A549 (cell line): ENCODE measurements at regions not wholly inside any gene's neighbourhood (a gene's known extent, or its start where the extent isn't known, plus 50 kb on each side); places are given as distances from the start of the nearest gene placed in this dataset.

Experiments used
- ATAC-seq, 2 experiments: fragments of 200-7000 bp in 1 of 2; fragments of >200 bp in 1 of 2; cut with Nextera tagmentation in 1 of 2; cut with Tn5 transposase in 1 of 2; 3 replicates each; pipeline versions ENCODE4 v1.8.0 to v1.9.1; 2018 to 2020; ENCODE audit warnings: mild to moderate bottlenecking in 1 of 2, moderate library complexity in 1 of 2
- CTCF ChIA-PET: fragments of 300-600 bp; sonication (Branson Sonifier 250); formaldehyde crosslinking; extraction: SDS; loops from one replicate; lab custom pipeline; 2021; ENCODE audit warnings: antibody characterized with exemption, inconsistent platforms; lab: Yijun Ruan, JAX
- POLR2A ChIA-PET: fragments of 350-600 bp; formaldehyde crosslinking; extraction: SDS; loops from one replicate; lab custom pipeline; 2021; ENCODE audit warnings: antibody characterized with exemption, inconsistent platforms; lab: Yijun Ruan, JAX
- DNase-seq, 2 experiments: peaks; one replicate each; pipeline versions ENCODE4 v3.0.0 to v3.0.0-alpha.2; 2011 to 2016; ENCODE audit warnings: low read depth in 1 of 2, low spot score in 1 of 2
- FAIRE-seq: peaks from 2 replicates; lab custom pipeline; 2011; peaks lifted over from hg19 to GRCh38; lab: Jason Lieb, UNC
- H3K27ac ChIP-seq, 2 experiments: fragments of >200 bp; sonication (Bioruptor Twin); formaldehyde crosslinking; 3 replicates each; pipeline ENCODE4 v1.5.1; 2016 to 2017
- H3K4me1 ChIP-seq: fragments of >200 bp; sonication (Bioruptor Twin); formaldehyde crosslinking; 3 replicates; pipeline ENCODE4 v1.6.1; 2016
- H3K4me2 ChIP-seq: fragments of >200 bp; sonication (Bioruptor Twin); formaldehyde crosslinking; 3 replicates; pipeline ENCODE4 v1.6.1; 2016
- H3K4me3 ChIP-seq: fragments of >200 bp; sonication (Bioruptor Twin); formaldehyde crosslinking; 3 replicates; pipeline ENCODE4 v1.5.1; 2016
- H3K9me3 ChIP-seq: fragments of >200 bp; sonication (Bioruptor Twin); formaldehyde crosslinking; 3 replicates; pipeline ENCODE4 v1.6.1; 2016
- CBX2 ChIP-seq: fragments of 200-600 bp; sonication (generic); IDR thresholded peaks from 2 replicates; pipeline ENCODE4 v1.6.1; 2016; ENCODE audit warnings: low read depth, mild to moderate bottlenecking, borderline replicate concordance
- CBX8 ChIP-seq: fragments of 200-600 bp; sonication (generic); IDR thresholded peaks from 2 replicates; pipeline ENCODE4 v1.6.1; 2016
- CHD2 ChIP-seq: fragments of 150-350 bp; IDR thresholded peaks from 2 replicates; pipeline ENCODE4 v1.6.1; 2014; ENCODE audit warnings: low read length; ENCODE audit not compliant: partially characterized antibody
- CHD4 ChIP-seq: fragments of 200-600 bp; sonication (generic); IDR thresholded peaks from 2 replicates; pipeline ENCODE4 v1.6.1; 2016; ENCODE audit warnings: antibody characterized with exemption, mild to moderate bottlenecking, borderline replicate concordance
- E2F6 ChIP-seq: IDR thresholded peaks from 2 replicates; pipeline ENCODE4 v1.6.1; 2012; ENCODE audit warnings: low read depth, borderline replicate concordance
- EHF ChIP-seq: fragments of 250-450 bp; sonication (Bioruptor Pico); IDR thresholded peaks from 2 replicates; pipeline ENCODE4 v1.5.0; 2020; ENCODE audit warnings: mild to moderate bottlenecking
- EHMT2 ChIP-seq: fragments of 200-600 bp; sonication (generic); IDR thresholded peaks from 2 replicates; pipeline ENCODE4 v1.6.1; 2016; ENCODE audit warnings: antibody characterized with exemption, low read depth, mild to moderate bottlenecking, moderate library complexity
- EP300 ChIP-seq, 2 experiments: fragments of >200 bp; sonication (Bioruptor Twin); formaldehyde crosslinking; IDR thresholded peaks; 2 replicates in 1 of 2; 3 replicates in 1 of 2; pipeline ENCODE4 v1.6.1; 2016 to 2017
- HES2 ChIP-seq: fragments of >200 bp; sonication (Bioruptor Twin); formaldehyde crosslinking; IDR thresholded peaks from 2 replicates; pipeline ENCODE4 v1.6.1; 2016
- NR3C1 ChIP-seq: fragments of >200 bp; sonication (Bioruptor Twin); formaldehyde crosslinking; IDR thresholded peaks from 3 replicates; pipeline ENCODE4 v1.6.1; 2017
- POLR2A ChIP-seq: IDR thresholded peaks from 2 replicates; pipeline ENCODE4 v1.6.1; 2012; ENCODE audit warnings: mild to moderate bottlenecking, low read length
- RARB ChIP-seq: fragments of 250-450 bp; sonication (Bioruptor Pico); IDR thresholded peaks from 2 replicates; pipeline ENCODE4 v1.8.0; 2021; ENCODE audit warnings: mild to moderate bottlenecking, moderate library complexity
- RFX5 ChIP-seq: fragments of 450-650 bp; IDR thresholded peaks from 2 replicates; pipeline ENCODE4 v1.7.1; 2014; ENCODE audit warnings: antibody characterized with exemption, mild to moderate bottlenecking, moderate library complexity
- ZC3H11A ChIP-seq: fragments of 450-650 bp; IDR thresholded peaks from 2 replicates; pipeline ENCODE4 v1.6.1; 2014; ENCODE audit warnings: antibody characterized with exemption, mild to moderate bottlenecking
- ZFP36 ChIP-seq: fragments of 450-650 bp; IDR thresholded peaks from 2 replicates; pipeline ENCODE4 v1.6.1; 2014; ENCODE audit warnings: borderline replicate concordance; ENCODE audit not compliant: partially characterized antibody
- ZNF302 ChIP-seq: fragments of 250-450 bp; sonication (Bioruptor Pico); IDR thresholded peaks from 2 replicates; pipeline ENCODE4 v1.9.0; 2021; ENCODE audit warnings: inconsistent platforms, mild to moderate bottlenecking, moderate library complexity
- WGBS: methylation state at CpG from one replicate; pipeline ENCODE4 v1.1.6; 2017; ENCODE audit errors: missing lambda C conversion rate; 5-methylcytosine and 5-hydroxymethylcytosine counted together
- TF ChIP-seq, protein P1 (sequence below): fragments of 200-600 bp; sonication (generic); IDR thresholded peaks from 2 replicates; pipeline ENCODE4 v1.6.1; 2016; ENCODE audit warnings: antibody characterized with exemption, mild to moderate bottlenecking, moderate library complexity
- TF ChIP-seq, protein P2 (sequence below): IDR thresholded peaks from 2 replicates; pipeline ENCODE4 v1.6.1; 2012
- TF ChIP-seq, protein P3 (sequence below): fragments of 250-450 bp; sonication (Bioruptor Pico); IDR thresholded peaks from 2 replicates; pipeline ENCODE4 v1.5.0; 2021; ENCODE audit warnings: mild to moderate bottlenecking, moderate library complexity, borderline replicate concordance
- TF ChIP-seq, protein P4 (sequence below): fragments of 450-650 bp; IDR thresholded peaks from 2 replicates; pipeline ENCODE4 v1.6.1; 2014; ENCODE audit warnings: antibody characterized with exemption

GRCh38 chr9:107142430-107142829, 140.6 kb upstream of the RAD23B start (continued):
- TF ChIP-seq, protein P1, sequence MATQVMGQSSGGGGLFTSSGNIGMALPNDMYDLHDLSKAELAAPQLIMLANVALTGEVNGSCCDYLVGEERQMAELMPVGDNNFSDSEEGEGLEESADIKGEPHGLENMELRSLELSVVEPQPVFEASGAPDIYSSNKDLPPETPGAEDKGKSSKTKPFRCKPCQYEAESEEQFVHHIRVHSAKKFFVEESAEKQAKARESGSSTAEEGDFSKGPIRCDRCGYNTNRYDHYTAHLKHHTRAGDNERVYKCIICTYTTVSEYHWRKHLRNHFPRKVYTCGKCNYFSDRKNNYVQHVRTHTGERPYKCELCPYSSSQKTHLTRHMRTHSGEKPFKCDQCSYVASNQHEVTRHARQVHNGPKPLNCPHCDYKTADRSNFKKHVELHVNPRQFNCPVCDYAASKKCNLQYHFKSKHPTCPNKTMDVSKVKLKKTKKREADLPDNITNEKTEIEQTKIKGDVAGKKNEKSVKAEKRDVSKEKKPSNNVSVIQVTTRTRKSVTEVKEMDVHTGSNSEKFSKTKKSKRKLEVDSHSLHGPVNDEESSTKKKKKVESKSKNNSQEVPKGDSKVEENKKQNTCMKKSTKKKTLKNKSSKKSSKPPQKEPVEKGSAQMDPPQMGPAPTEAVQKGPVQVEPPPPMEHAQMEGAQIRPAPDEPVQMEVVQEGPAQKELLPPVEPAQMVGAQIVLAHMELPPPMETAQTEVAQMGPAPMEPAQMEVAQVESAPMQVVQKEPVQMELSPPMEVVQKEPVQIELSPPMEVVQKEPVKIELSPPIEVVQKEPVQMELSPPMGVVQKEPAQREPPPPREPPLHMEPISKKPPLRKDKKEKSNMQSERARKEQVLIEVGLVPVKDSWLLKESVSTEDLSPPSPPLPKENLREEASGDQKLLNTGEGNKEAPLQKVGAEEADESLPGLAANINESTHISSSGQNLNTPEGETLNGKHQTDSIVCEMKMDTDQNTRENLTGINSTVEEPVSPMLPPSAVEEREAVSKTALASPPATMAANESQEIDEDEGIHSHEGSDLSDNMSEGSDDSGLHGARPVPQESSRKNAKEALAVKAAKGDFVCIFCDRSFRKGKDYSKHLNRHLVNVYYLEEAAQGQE, result no peak
- TF ChIP-seq EHMT2 (no peak), POLR2A (no peak), NR3C1 (no peak), HES2 (no peak)

- WGBS, result 17% methylated on average over 5 of the region's 5 CpGs
- CTCF ChIA-PET, result interaction anchor here (0.6 to 1.6 kb wide), 5 partner anchors 8 to 1681 kb away, joined by 3 to 6 read pairs (median 3); no protein-coding TSS in a partner anchor
- no peak for ATAC-seq
Measured at GRCh38 chr9:107142896-107143603, 140.0 kb upstream of the RAD23B start.

More at GRCh38 chr9:107142896-107143603, 140.0 kb upstream of the RAD23B start:
- no peak overlapping the region for H3K27ac ChIP-seq
- TF ChIP-seq E2F6 (no peak), EHMT2 (no peak), EHF (CRISPR knock-in tag) (no peak), ZFP36 (no peak), RARB (no peak), CHD4 (no peak), CBX2 (no peak), RFX5 (no peak), ZC3H11A (no peak), EP300 (IDR thresholded peaks at IDR 0.05) (no peak), CBX8 (no peak), ZNF302 (no peak), CHD2 (no peak)
- TF ChIP-seq, protein P2, sequence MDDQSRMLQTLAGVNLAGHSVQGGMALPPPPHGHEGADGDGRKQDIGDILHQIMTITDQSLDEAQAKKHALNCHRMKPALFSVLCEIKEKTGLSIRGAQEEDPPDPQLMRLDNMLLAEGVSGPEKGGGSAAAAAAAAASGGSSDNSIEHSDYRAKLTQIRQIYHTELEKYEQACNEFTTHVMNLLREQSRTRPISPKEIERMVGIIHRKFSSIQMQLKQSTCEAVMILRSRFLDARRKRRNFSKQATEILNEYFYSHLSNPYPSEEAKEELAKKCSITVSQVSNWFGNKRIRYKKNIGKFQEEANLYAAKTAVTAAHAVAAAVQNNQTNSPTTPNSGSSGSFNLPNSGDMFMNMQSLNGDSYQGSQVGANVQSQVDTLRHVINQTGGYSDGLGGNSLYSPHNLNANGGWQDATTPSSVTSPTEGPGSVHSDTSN, result no peak
- TF ChIP-seq, protein P3, sequence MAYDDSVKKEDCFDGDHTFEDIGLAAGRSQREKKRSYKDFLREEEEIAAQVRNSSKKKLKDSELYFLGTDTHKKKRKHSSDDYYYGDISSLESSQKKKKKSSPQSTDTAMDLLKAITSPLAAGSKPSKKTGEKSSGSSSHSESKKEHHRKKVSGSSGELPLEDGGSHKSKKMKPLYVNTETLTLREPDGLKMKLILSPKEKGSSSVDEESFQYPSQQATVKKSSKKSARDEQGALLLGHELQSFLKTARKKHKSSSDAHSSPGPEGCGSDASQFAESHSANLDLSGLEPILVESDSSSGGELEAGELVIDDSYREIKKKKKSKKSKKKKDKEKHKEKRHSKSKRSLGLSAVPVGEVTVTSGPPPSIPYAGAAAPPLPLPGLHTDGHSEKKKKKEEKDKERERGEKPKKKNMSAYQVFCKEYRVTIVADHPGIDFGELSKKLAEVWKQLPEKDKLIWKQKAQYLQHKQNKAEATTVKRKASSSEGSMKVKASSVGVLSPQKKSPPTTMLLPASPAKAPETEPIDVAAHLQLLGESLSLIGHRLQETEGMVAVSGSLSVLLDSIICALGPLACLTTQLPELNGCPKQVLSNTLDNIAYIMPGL, result no peak
- TF ChIP-seq, protein P1, result no peak
- TF ChIP-seq, protein P4, sequence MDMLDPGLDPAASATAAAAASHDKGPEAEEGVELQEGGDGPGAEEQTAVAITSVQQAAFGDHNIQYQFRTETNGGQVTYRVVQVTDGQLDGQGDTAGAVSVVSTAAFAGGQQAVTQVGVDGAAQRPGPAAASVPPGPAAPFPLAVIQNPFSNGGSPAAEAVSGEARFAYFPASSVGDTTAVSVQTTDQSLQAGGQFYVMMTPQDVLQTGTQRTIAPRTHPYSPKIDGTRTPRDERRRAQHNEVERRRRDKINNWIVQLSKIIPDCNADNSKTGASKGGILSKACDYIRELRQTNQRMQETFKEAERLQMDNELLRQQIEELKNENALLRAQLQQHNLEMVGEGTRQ, result no peak
- TF ChIP-seq, all 56 proteins: peak for 0
- H3K4me1 ChIP-seq, result no peaks in the 10 kb centered on the region
- no peaks in the 10 kb centered on the region for H3K9me3 ChIP-seq
- FAIRE-seq (no peak), DNase-seq (no peak)
- POLR2A ChIA-PET, result no interaction called here
- no peak overlapping the region for H3K4me3 ChIP-seq
- H3K4me2 ChIP-seq, result no peak overlapping the region
